ENCODE measurements at regions not wholly inside any gene's neighbourhood (a gene's known extent, or its start where the extent isn't known, plus 50 kb on each side); places are given as distances from the start of the nearest gene placed in this dataset.
A peak's percentile ranks its signal among the peaks of the same experiment; 100 is the strongest.
"Not testable (repeated sequence)": the region's sequence is repeated elsewhere in the genome, so short reads cannot be mapped to it uniquely, and the experiment has no call there.

DNA sequence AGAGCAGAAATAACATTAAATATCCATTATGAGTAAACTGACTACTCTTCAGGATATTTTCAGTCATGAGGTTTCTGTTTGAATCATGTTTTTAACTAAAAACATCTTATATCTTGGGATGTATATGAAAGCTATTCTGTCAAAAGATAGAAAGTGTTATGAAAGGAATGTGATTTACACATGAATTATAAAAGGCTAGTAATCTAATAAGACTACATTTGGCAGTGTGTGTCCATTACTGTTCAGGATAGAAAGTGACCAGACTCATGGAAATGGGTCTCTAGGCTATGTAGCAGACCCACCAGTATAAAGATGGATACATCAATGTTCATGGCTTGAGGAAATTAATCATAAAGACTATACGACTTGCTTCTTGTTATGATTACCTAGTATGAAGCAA lies 1328.2 kb upstream of the NUDT12 start:
- WGBS, 5 donors, result 37 to 70% (median 65%) methylated on average over 1 of the region's 1 CpG
- no peak overlapping the region for H3K4me3 ChIP-seq
- H3K27ac ChIP-seq, result no peak overlapping the region
- H3K27me3 ChIP-seq, result no peaks in the 10 kb centered on the region
- TF ChIP-seq, protein P1, sequence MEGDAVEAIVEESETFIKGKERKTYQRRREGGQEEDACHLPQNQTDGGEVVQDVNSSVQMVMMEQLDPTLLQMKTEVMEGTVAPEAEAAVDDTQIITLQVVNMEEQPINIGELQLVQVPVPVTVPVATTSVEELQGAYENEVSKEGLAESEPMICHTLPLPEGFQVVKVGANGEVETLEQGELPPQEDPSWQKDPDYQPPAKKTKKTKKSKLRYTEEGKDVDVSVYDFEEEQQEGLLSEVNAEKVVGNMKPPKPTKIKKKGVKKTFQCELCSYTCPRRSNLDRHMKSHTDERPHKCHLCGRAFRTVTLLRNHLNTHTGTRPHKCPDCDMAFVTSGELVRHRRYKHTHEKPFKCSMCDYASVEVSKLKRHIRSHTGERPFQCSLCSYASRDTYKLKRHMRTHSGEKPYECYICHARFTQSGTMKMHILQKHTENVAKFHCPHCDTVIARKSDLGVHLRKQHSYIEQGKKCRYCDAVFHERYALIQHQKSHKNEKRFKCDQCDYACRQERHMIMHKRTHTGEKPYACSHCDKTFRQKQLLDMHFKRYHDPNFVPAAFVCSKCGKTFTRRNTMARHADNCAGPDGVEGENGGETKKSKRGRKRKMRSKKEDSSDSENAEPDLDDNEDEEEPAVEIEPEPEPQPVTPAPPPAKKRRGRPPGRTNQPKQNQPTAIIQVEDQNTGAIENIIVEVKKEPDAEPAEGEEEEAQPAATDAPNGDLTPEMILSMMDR (IDR thresholded peaks at IDR 0.05), result no peak
- TF ChIP-seq POLR2AphosphoS5 (IDR thresholded peaks at IDR 0.05) (no peak), POLR2A (IDR thresholded peaks at IDR 0.05) (no peak), EP300 (IDR thresholded peaks at IDR 0.05) (no peak)
- no peak for DNase-seq
- H3K36me3 ChIP-seq, result no peaks in the 10 kb centered on the region
- no peaks in the 10 kb centered on the region for H3K9me3 ChIP-seq
- intact Hi-C loops (cut with DNase I; ENCODE audit: low total_unique reads), result no loop called here
- no peaks in the 10 kb centered on the region for H3K4me1 ChIP-seq

DNA sequence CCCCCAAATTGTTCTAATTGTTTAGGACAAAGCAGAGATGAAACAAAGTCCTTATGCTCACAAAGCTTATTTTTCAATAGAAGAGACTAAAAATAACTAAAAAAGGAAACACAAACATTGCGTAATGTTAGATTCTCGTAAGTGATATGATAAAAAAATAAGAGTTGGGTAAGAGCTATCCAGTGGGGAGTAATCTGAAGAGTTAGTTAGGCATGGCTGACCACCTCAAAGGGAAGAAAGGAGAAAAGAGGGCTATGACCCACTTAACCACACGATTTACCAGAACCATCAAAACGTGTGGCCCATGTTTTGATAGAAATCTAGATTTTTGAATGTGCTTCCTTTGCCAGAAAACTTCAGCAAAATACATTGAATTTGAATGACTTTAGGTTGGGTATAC lies 1296.8 kb upstream of the NUDT12 start:
- WGBS, 5 donors, result 56 to 63% (median 58%) methylated on average over 4 of the region's 4 CpGs
- H3K9me3 ChIP-seq, result peaks cover 0 to 4% (median 0%) of the 10 kb centered on the region in 4 donors
- DNase-seq, result no peak
- H3K36me3 ChIP-seq, result no peaks in the 10 kb centered on the region
- no peaks in the 10 kb centered on the region for H3K27me3 ChIP-seq
- no peaks in the 10 kb centered on the region for H3K4me1 ChIP-seq
- intact Hi-C loops (cut with DNase I; ENCODE audit: low total_unique reads), result no loop called here
- no peak overlapping the region for H3K4me3 ChIP-seq
- TF ChIP-seq POLR2AphosphoS5 (IDR thresholded peaks at IDR 0.05), result no peak
- TF ChIP-seq EP300 (IDR thresholded peaks at IDR 0.05), result no peak
- no peak for TF ChIP-seq POLR2A (IDR thresholded peaks at IDR 0.05)
- TF ChIP-seq, protein P1 (IDR thresholded peaks at IDR 0.05), result no peak
- H3K27ac ChIP-seq, result no peak overlapping the region

GRCh38 chr5:104852099-104852498 lies 1289.5 kb upstream of the NUDT12 start:
- peaks cover 0 to 18% (median 0%) of the 10 kb centered on the region in 4 donors for H3K9me3 ChIP-seq
- intact Hi-C loops (cut with DNase I; ENCODE audit: low total_unique reads); H3K36me3 ChIP-seq; H3K27ac ChIP-seq; H3K4me1 ChIP-seq; DNase-seq; H3K4me3 ChIP-seq; H3K27me3 ChIP-seq: not testable (repeated sequence)
- 66 to 77% (median 68%) methylated on average over 5 of the region's 5 CpGs for WGBS, 5 donors

GRCh38 chr5:104845541-104845940 lies 1283.0 kb upstream of the NUDT12 start:
- no peak for DNase-seq
- Histone ChIP-seq H3K4me3 (no peak overlapping the region), H3K36me3 (no peaks in the 10 kb centered on the region), H3K4me1 (no peaks in the 10 kb centered on the region), H3K9me3 (peaks cover 0 to 16% (median 0%) of the 10 kb centered on the region in 4 donors), H3K27ac (no peak overlapping the region), H3K27me3 (no peaks in the 10 kb centered on the region)
- TF ChIP-seq POLR2AphosphoS5 (IDR thresholded peaks at IDR 0.05) (no peak), POLR2A (IDR thresholded peaks at IDR 0.05) (no peak), EP300 (IDR thresholded peaks at IDR 0.05) (no peak)
- TF ChIP-seq, protein P1 (IDR thresholded peaks at IDR 0.05), result no peak
- 40 to 65% (median 53%) methylated on average over 4 of the region's 4 CpGs for WGBS, 5 donors
- intact Hi-C loops (cut with DNase I; ENCODE audit: low total_unique reads), result no loop called here

DNA sequence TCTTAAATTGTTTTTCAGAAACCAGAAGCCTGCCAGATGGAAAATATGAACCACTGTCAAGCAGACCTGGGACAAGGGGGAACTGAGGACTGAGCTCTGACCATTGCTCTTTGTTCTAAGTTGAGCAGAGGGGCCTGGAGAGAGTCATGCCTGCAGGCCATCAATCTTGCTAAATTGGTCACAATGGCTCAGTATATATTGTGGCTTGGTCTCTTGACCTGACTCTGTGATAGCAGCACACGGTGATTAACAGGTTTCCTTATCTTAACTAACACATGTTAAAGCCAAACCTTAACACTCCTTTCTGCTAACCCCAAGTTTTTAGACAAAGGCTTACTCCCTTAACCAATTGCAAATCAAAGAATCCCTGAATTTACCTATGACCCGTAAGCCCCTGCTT lies 1281.2 kb upstream of the NUDT12 start:
- TF ChIP-seq POLR2AphosphoS5 (IDR thresholded peaks at IDR 0.05) (no peak), POLR2A (IDR thresholded peaks at IDR 0.05) (no peak), EP300 (IDR thresholded peaks at IDR 0.05) (no peak)
- TF ChIP-seq, protein P1 (IDR thresholded peaks at IDR 0.05), result no peak
- Histone ChIP-seq H3K4me1 (no peaks in the 10 kb centered on the region), H3K9me3 (peaks cover 0 to 7% (median 0%) of the 10 kb centered on the region in 4 donors), H3K36me3 (no peaks in the 10 kb centered on the region), H3K4me3 (no peak overlapping the region), H3K27ac (no peak overlapping the region), H3K27me3 (no peaks in the 10 kb centered on the region)
- WGBS, 5 donors, result 9 to 29% (median 17%) methylated on average over 2 of the region's 2 CpGs
- DNase-seq, result peak in 1 of 2 donors; percentile 5
- intact Hi-C loops (cut with DNase I; ENCODE audit: low total_unique reads), result no loop called here

Data from stomach (tissue), 8 donors.